Brain microvascular endothelial cell (primary cell): ENCODE measurements at regions not wholly inside any gene's neighbourhood (a gene's known extent, or its start where the extent isn't known, plus 50 kb on each side); places are given as distances from the start of the nearest gene placed in this dataset.
A peak's percentile ranks its signal among the peaks of the same experiment; 100 is the strongest.

Experiments used
- DNase-seq: peaks from one replicate; pipeline ENCODE4 v3.0.0-alpha.2; 2020
- H3K27ac ChIP-seq: fragments of 250-450 bp; sonication (Bioruptor Pico); 2 replicates; pipeline ENCODE4 v1.5.1; 2020; ENCODE audit warnings: mild to moderate bottlenecking, moderate library complexity
- H3K27me3 ChIP-seq: fragments of 250-450 bp; sonication (Bioruptor Pico); replicated peaks from 2 replicates; pipeline ENCODE4 v1.5.1; 2020; ENCODE audit warnings: mild to moderate bottlenecking
- H3K36me3 ChIP-seq: fragments of 250-450 bp; sonication (Bioruptor Pico); replicated peaks from 2 replicates; pipeline ENCODE4 v1.5.1; 2020; ENCODE audit warnings: mild to moderate bottlenecking
- H3K4me3 ChIP-seq: 2 replicates; pipeline ENCODE4 v1.5.1; 2011; ENCODE audit warnings: low read depth, mild to moderate bottlenecking, control low read depth, low read length, moderate library complexity
- in situ Hi-C: cut with HindIII; loops from 2 replicates; pipeline ENCODE4 v1.10.0; 2017; ENCODE audit warnings: low sequenced_read_pairs, low pct_ligation_motif_present
- TF ChIP-seq, protein P1 (sequence below): IDR thresholded peaks from 2 replicates; pipeline ENCODE4 v1.5.1; 2011; ENCODE audit warnings: low read depth, mild to moderate bottlenecking, moderate library complexity, low read length, control low read depth, inconsistent platforms; ENCODE audit errors: missing control alignments

DNA sequence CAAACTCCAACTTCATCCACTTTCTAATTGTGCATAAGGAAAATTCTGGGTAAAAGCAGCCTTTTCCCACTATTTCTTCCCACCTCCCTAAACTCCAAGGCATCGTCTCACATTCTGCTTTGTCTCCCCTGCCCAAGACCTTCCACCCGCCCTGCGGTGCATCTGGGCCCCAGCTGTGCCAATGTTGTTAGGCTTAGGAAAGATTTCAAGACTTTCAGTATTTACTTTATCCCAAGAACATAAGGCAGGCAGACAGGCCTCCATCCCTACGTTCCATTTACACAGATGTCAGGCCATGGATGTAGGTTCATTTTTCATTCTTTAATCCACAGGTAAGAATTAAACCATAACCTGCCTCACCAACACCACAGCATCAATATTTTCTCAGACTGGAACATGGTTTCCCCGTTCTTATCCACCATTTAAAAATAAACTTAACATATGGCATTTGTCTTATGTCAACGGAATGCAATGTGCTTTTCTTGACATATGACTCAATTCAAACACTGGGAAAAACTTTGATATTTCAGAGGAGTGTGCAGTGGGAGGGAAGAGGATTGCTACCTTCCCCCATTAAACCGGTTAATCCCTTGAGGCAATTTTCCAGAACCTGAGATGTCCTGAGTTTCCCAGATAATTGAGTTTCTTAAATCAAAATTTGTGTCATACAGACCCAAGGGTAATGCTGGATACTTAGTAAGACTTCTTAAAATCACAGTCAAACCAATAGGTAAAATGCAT is 238.0 kb upstream of the LRIG1 start:
- H3K27me3 ChIP-seq = no peaks in the 10 kb centered on the region
- peak; percentile 45 for DNase-seq
- H3K36me3 ChIP-seq = no peaks in the 10 kb centered on the region
- in situ Hi-C loops = no loop called here
- peak overlapping the region; percentile 27 for H3K27ac ChIP-seq
- H3K4me3 ChIP-seq = no peak overlapping the region
- TF ChIP-seq, protein P1, sequence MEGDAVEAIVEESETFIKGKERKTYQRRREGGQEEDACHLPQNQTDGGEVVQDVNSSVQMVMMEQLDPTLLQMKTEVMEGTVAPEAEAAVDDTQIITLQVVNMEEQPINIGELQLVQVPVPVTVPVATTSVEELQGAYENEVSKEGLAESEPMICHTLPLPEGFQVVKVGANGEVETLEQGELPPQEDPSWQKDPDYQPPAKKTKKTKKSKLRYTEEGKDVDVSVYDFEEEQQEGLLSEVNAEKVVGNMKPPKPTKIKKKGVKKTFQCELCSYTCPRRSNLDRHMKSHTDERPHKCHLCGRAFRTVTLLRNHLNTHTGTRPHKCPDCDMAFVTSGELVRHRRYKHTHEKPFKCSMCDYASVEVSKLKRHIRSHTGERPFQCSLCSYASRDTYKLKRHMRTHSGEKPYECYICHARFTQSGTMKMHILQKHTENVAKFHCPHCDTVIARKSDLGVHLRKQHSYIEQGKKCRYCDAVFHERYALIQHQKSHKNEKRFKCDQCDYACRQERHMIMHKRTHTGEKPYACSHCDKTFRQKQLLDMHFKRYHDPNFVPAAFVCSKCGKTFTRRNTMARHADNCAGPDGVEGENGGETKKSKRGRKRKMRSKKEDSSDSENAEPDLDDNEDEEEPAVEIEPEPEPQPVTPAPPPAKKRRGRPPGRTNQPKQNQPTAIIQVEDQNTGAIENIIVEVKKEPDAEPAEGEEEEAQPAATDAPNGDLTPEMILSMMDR = no peak

DNA sequence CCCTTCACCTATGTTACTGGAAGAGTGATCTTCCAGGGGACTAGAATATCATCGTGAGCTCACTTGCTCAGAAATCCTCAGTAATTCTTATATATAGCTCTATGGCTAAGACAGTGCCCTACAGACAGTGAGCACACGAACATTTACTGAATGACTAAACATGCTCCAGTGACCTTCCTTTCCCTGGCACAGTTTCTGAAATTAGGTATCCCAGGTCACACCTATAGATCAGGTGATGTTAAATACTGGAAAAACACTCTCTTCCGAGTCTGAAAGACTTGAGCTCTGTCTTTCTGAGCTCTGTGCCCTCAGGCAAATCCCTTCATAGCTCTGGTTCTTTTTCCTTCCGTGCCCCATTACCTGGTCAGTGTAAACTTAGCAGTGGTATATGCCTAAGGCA is 239.4 kb upstream of the LRIG1 start:
- DNase-seq = no peak
- no peak overlapping the region for H3K4me3 ChIP-seq
- H3K27me3 ChIP-seq = no peaks in the 10 kb centered on the region
- TF ChIP-seq, protein P1 = no peak
- in situ Hi-C loops = no loop called here
- no peaks in the 10 kb centered on the region for H3K36me3 ChIP-seq
- H3K27ac ChIP-seq = no peak overlapping the region

DNA sequence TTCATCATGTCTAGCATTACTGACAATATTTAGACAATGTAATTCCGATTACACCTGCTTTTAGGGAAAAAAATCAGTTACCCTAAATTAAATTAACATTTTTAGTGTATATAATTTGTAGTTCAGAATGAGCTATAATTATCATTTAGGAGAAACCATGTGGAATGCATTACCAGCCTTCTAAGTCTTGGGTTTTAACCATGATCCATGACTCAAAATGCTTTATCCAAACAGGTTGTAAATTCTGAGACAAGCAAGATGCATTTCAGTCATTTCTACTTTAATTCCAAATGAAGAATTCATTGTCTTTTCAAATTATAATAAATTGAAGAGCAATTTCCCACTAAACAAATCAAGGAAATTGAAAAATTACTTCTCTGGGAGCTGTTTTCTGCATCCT is 243.7 kb upstream of the LRIG1 start:
- TF ChIP-seq, protein P1 = no peak
- in situ Hi-C loops = no loop called here
- Histone ChIP-seq H3K27me3 (no peaks in the 10 kb centered on the region), H3K36me3 (no peaks in the 10 kb centered on the region), H3K4me3 (no peak overlapping the region), H3K27ac (no peak overlapping the region)
- DNase-seq = no peak

DNA sequence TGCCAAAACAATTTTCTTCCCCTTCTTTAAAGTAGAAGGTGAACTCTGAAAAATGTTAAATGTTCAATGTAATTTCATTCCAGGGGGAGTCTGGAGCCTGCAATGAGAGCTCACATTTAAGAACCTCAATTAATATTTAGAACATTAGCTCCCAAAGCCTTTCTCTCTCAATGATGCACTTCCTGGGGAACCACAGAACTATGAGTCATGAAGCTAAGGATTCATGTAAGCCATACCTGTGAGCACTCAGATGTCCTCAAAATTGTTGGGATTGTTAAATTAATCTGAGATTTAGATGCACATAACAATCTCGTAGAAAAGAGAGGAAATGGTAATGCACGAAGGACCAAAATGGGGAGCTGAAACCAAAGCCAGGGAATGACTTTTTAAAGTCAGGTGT is 244.2 kb upstream of the LRIG1 start:
- no peak overlapping the region for H3K4me3 ChIP-seq
- no peaks in the 10 kb centered on the region for H3K36me3 ChIP-seq
- TF ChIP-seq, protein P1 = no peak
- H3K27ac ChIP-seq = no peak overlapping the region
- no peaks in the 10 kb centered on the region for H3K27me3 ChIP-seq
- DNase-seq = no peak
- in situ Hi-C loops = no loop called here

DNA sequence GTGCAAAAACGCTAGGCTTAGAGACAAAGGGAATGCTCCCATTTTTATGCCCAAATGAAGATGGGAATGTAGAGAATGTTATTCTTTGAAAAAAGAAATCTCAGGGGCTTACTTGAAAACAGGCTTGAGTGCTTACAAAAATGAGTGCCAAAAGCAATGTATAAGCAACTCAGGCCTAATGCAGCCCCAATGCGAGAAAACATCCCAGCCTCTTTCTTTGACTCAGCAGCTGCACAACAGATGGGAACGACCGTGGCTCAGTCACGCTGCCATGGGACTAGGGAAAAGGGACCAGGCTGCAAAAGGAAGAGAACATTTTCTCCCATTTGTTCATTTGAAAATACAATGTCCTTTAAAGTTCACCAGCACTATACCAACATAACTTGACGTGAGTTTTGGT is 246.4 kb upstream of the LRIG1 start:
- TF ChIP-seq, protein P1 = no peak
- H3K4me3 ChIP-seq = no peak overlapping the region
- no peak overlapping the region for H3K27ac ChIP-seq
- no peak for DNase-seq
- in situ Hi-C loops = no loop called here
- no peaks in the 10 kb centered on the region for H3K27me3 ChIP-seq
- H3K36me3 ChIP-seq = no peaks in the 10 kb centered on the region

DNA sequence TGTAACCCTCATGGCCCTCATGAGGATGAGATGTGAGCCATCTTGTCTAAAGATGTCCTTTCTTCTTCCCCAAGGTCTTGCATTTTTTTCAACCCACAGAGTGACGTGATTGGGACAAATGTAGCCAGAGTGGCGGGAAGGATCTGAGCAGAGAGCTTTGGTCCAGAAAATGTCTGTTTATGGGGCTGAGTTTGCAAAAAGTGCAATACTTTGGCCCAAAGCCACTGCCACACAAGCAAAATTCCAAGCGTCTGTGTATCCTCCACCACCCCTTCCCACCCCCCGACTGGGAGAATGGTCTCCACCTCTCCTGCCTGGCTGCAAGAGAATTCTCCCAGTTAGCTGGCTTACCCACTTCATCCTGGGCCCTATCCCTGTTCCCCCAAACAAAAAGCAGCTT is 246.9 kb upstream of the LRIG1 start:
- no peaks in the 10 kb centered on the region for H3K27me3 ChIP-seq
- in situ Hi-C loops = no loop called here
- H3K4me3 ChIP-seq = no peak overlapping the region
- no peak for DNase-seq
- H3K36me3 ChIP-seq = no peaks in the 10 kb centered on the region
- TF ChIP-seq, protein P1 = no peak
- H3K27ac ChIP-seq = no peak overlapping the region
